NCI-H345 treated with DMSO at 0.1 percent for 48 hours (cell line): ENCODE measurements at regions not wholly inside any gene's neighbourhood (a gene's known extent, or its start where the extent isn't known, plus 50 kb on each side); places are given as distances from the start of the nearest gene placed in this dataset.

ENCODE experiments used
- DNase-seq: peaks from one replicate; lab custom pipeline; 2025; ENCODE audit not compliant: unreplicated experiment; lab: John Stamatoyannopoulos, UW

GRCh38 chr12:97921979-97922722 is 459.5 kb downstream of the RMST start:
- no peak for DNase-seq

DNA sequence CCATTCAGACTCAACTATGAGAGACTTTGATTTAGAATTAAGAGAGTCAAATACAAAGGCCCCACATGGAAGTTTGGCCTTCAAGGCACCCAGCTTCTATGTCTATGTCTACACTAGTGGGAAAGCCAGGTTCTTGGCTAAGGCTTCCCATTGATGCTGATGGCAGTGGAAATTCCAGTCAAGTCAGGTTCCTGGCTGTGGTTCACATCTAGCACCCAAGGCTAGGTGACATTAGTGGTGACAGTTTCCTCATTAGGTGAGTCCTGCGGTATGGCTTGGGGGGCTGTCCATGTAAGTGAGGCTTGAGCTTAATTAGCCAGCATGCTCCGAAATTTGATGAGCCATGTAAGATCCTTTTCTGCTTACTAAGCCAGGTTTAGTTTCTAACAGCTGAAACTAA is 460.9 kb downstream of the RMST start:
- no peak for DNase-seq

DNA sequence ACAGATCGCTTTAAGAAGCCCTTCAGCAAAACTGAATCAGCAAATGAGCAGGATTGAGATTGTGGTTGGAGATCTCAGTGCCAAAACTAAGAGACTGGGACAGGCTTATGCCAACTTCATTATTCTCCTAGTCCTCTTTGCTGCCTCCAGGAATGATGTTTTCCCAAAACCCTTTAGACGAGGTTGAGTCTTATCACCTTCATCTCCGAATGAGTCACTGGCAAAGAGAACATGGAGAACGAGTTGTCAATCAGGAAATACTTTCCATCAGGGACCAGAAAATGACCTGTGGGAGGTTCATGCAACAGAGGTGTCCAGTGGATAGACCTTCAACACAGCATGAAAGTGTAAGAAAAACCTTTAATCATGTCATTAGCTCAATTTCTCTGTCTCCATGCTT is 461.5 kb downstream of the RMST start:
- DNase-seq = no peak

DNA sequence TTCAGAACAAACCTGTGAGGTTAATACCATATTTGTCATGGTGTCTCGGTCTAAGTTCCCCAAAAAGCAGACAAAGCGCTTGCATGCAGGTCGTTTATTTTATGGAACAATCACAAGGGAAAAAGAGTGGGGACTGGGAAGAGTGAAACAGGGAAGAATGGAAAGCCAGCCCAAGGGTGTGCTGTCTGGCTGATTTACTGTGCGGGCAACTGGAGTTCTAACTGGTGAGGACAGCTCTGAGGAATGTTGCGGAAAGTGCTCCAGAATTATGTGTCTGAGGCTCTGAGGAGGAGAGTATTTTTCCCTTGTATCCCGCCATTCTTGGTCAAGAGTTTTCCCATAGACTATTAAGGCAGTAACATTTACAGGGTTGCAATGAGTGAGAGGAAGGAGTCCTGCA is 465.4 kb downstream of the RMST start:
- no peak for DNase-seq

GRCh38 chr12:97936165-97936564 is 473.6 kb downstream of the RMST start:
- DNase-seq = no peak

- DNase-seq = no peak
Measured at GRCh38 chr12:97938031-97938430, 475.4 kb downstream of the RMST start.

- no peak for DNase-seq
Measured at GRCh38 chr12:97939156-97939555, 476.6 kb downstream of the RMST start.

DNA sequence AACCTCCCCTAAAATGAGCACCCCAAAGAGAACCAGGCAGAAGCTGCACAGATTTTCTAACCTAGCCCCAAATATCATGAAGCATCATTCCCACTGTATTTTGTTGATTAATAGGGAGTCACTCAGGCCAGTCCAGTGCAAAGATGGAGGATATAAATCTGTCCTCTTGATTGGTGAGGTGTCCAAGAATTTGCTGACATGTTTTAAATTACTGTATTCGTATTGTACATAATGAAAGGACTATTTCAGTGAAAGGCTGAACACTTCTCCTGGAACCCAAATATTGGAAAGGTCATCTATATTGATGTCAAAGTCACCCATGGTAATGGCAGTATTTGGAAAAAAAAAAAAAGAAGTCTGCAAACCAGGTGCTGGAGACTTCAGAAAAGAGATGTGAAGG is 477.5 kb downstream of the RMST start:
- DNase-seq = no peak

GRCh38 chr12:97940629-97941028 is 478.0 kb downstream of the RMST start:
- no peak for DNase-seq

- DNase-seq = no peak
Measured at GRCh38 chr12:97941686-97942354, 479.2 kb downstream of the RMST start.

DNA sequence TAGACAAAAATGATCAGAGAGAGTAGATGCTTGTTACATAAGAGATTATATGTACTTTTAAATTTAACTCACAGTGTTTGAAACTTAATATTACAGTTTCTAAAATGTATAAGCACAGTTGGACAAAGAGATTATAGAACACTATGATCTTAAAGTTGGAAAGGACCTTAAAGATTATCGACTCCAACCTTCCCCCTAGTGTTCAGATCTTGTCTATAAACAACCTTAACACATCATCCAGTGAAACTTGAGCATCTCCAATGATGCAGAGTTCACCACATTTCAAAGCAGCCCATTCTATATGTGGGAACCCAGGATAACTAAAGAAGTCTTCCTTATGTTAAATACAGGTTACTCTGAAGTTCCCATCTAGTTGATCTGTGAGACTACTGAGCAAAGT is 480.8 kb downstream of the RMST start:
- DNase-seq = no peak

DNA sequence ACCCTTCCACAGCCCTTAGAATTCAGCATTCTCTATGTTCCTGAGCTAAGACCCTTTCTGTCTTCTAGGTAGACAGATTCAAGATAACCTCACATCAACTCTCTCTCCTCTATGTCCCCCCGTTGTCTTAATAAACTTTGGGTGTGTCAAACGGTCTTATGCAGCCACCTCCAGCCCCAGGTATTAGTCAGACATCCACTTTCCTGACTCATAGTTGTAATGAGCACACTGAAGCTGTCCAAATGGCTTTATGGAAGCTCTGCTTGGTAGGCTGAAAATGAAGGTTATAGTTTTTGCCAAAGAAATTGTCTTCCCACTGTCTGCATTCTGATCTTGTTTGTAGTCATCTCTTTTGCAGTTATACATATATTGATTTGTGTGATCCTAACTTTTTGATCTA is 482.0 kb downstream of the RMST start:
- no peak for DNase-seq

GRCh38 chr12:97946701-97947100 is 484.1 kb downstream of the RMST start:
- no peak for DNase-seq

DNA sequence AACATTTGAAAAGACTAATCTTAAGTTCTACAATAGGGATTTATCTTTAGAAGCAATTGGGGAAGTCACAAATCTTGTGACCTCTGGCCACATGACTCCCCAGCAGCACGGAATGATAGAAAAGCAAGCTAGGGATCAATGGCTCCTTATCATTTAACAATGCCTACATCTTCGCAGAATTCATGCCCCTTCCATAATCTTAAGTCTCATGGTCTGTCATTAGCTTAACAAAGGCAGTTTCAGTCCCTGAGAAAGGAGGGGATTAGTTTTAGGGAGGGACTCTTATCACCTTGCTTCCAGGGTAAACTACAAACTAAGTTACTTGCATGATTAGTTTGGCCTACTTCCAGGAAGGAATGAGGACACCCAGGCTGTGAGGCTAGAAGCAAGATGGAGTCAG is 486.0 kb downstream of the RMST start:
- DNase-seq = no peak

DNA sequence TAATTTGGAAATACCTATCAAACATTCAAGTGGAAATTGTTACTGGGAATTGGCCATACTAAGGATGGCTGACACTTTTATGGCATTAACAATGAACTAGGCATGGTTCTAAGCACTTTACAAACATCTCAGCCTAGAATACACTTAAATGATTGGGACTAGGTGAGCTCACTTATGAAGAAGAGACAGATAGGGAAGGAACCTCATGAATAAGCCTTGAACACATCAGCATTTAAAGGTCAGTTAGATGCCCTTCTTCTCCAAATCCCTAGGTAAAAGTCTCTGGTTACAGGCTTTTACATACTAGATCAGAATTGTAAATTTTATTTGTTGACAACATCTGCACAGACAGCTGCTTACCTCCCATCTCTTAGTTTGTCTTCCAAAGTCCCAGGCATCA is 488.6 kb downstream of the RMST start:
- DNase-seq = no peak

DNA sequence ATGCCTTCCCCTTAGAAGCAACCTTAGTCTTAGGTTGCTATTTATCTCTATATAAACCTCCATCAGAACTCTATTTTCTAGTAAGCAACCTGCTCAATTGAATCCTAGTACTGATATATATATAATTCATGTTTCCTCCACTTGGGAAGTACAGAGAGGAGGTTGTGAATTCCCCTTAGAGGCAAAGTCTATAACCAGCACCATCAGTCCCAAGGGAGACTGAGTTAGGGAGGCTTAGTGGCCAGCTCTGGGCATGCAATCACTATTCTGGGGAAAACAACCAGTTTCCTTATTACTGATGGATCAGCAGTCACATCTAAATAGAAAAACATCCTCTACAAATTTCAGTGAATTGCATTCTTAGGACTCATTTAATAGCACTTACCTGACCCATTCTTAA is 489.1 kb downstream of the RMST start:
- no peak for DNase-seq

DNA sequence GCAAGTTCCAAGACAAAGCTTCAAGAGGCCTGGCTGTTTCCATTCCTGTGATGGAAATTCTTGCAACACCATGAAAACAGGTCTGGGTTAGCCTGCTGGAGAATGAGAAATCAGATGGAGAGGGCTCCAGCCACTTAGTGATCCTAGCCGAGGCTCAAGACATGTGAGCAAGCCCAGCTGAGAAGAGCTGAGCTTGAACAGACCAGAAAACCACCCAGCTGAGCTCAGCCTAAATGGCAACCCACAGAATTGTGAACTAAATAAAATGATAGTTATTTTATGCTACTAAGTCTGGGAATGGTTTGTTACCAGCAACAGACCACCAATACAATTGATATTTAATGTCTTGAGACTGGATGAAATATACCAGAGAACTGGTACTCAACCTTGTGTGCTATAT is 494.5 kb downstream of the RMST start:
- DNase-seq = no peak

DNA sequence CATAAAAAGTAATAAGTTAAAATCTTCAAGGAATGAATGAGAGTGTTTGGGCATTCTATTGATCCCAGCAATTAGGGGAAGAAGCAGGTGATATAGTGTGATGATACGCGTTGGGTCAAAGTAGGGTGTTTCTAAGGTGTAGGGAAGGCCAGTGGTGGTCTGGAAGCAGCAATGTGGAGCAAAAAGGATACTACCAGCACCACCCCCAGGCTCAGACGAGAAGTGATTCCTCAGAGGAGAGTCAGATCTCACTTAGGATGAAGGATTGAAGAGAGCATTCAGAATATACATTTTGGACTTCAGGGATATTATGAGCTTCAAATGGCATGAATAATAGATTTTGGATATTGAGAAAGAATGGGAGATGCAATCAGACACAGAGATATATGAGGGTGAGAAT is 497.6 kb downstream of the RMST start:
- DNase-seq = no peak

DNA sequence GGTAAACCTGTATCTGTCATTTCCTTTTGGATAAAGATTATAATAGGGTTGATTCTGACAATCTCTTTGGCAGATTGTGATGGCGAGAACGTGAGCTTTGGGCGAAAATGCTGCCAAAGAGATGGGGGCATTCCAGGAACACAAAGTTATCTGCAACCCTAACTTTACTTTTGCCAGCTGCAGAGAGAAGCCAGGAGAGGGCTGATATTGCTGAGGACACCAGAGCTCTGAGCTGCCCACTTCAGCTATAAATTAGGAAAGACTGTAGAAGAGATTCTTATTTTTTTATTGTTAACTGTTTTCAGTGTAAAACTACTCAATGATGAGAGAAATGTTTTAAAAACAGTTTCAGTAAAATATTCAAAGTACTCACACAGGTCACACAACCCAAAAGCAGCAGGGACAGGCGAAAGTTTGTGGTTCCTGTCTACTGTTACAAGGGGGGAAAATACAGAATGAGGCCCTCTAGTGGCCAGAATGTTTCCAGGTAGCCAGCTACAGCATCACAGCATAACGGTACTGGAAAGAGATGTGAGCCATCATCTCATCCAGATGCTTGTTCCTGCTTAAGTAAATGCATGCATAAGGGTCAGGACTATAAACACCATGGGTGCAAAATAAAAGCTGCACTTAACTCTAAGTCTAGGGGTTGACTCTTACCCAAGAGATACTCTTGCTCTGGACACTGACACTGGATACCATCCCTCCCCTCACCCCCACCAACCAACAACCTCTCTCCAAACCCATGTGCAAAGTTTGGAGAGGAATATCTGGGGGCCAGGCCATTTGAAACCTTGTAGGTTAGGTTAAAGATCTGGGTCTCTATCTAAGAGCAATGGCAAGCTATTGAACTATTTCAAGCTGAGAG is 498.4 kb downstream of the RMST start:
- no peak for DNase-seq

GRCh38 chr12:97967831-97968230 is 505.2 kb downstream of the RMST start:
- DNase-seq = no peak

GRCh38 chr12:97968641-97969197 is 506.1 kb downstream of the RMST start:
- no peak for DNase-seq
